ENCODE measurements at regions not wholly inside any gene's neighbourhood (a gene's known extent, or its start where the extent isn't known, plus 50 kb on each side); places are given as distances from the start of the nearest gene placed in this dataset.

DNA sequence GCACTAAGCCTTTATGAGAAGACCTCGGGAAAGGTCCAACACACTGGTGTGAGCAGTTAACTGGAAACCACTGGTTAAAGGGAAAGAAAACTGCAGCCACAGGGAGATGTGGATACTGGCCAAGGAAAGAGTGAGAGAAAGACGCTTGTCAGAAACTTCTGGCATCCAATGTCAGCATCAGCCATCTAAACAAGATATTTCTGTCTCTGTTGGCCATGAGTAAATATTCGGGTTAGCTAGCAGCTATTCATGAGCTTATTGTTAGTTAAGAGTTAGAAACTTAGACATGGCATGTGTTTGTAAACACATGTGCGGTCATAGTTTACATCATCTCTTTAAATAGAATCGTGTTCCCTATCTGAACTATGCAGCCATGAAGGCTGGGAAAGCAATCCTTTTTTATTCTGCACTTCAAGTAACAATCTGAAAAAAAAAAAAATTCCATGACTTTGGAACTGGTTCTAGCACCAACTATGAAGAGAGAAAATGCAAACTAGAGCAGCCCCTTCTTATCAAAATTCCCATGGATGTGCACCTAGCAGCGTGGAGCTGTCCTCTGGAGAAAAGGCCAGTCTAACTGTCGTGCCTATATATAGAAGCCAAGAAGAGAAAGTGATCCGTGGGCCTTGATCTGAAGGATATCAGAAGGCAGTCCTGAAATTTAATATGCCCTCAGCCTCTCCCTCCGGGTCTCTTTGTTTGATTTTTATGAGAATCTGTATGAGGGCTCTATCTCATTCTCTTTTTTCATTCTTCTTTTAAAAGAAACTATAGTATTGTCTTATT, 84.0 kb upstream of the RFX8 start:
- H3K36me3 ChIP-seq (ENCODE audit: control insufficient read depth in 2 of 4, insufficient read depth in 4 of 4, low read length in 3 of 4) = no peaks in the 10 kb centered on the region
- H3K23me2 ChIP-seq (ENCODE audit: low read depth, low read length) = no peaks in the 10 kb centered on the region
- H3K4me3 ChIP-seq (ENCODE audit: extremely low read depth in 1 of 4, insufficient read depth in 2 of 4, low read depth in 3 of 4, low read length in 4 of 4) = no peak overlapping the region
- no peak for FAIRE-seq
- no peaks in the 10 kb centered on the region for H3K4me1 ChIP-seq (replicated peaks in 1 of 4; ENCODE audit: control insufficient read depth in 3 of 4, insufficient read depth in 4 of 4, low read length in 3 of 4)
- no peak overlapping the region for H3K56ac ChIP-seq (replicated peaks; ENCODE audit: insufficient read length, low read depth, low read length)
- 89% methylated on average over 9 of the region's 9 CpGs; no CpG with 5 or more reads in 1 of the 2 experiments for WGBS, 2 experiments (ENCODE audit: extremely low coverage in 1 of 2, insufficient coverage in 1 of 2, insufficient read length in 1 of 2, insufficient replicate concordance in 2 of 2, low coverage in 1 of 2, low lambda C conversion rate in 2 of 2, missing lambda C conversion rate in 1 of 2)
- no peak overlapping the region for H3K18ac ChIP-seq (ENCODE audit: extremely low read depth, low read length)
- H3K9ac ChIP-seq (replicated peaks in 1 of 4; ENCODE audit: extremely low read depth in 1 of 4, low read depth in 3 of 4, low read length in 3 of 4) = no peak overlapping the region
- no peak overlapping the region for H3K14ac ChIP-seq (ENCODE audit: insufficient read length)
- no peak overlapping the region for H2BK120ac ChIP-seq (replicated peaks; ENCODE audit: low read depth, low read length)
- no peak overlapping the region for H3K4me2 ChIP-seq (ENCODE audit: insufficient read depth in 1 of 2, low read depth in 2 of 2, low read length in 2 of 2)
- H2AFZ ChIP-seq (ENCODE audit: low read length) = peak overlapping the region; percentile 32; the same call in 1 of the 2 replicates
- POLR2A ChIA-PET (ENCODE audit: partially characterized antibody) = no interaction called here
- no peaks in the 10 kb centered on the region for H3K27me3 ChIP-seq (replicated peaks in 1 of 4; ENCODE audit: control insufficient read depth in 3 of 4, extremely low read depth in 1 of 4, insufficient read depth in 3 of 4, low read length in 3 of 4)
- no peak overlapping the region for H2AK5ac ChIP-seq (ENCODE audit: low read depth, low read length)
- CTCF ChIA-PET (ENCODE audit: partially characterized antibody) = interaction anchor here (0.6 kb wide), 2 partner anchors 68 to 533 kb away, joined by 3 to 5 read pairs; no protein-coding TSS in a partner anchor
- no peak overlapping the region for H4K5ac ChIP-seq (ENCODE audit: insufficient read length, low read depth, low read length)
- H3K23ac ChIP-seq (ENCODE audit: insufficient read length) = no peak overlapping the region
- H2BK15ac ChIP-seq (ENCODE audit: low read length) = no peak overlapping the region
- H3K9me3 ChIP-seq (ENCODE audit: insufficient read depth in 2 of 2, low read depth in 1 of 2, low read length in 1 of 2) = no peaks in the 10 kb centered on the region
- no peak overlapping the region for H2BK5ac ChIP-seq (ENCODE audit: low read depth, low read length)
- no peak overlapping the region for H3K27ac ChIP-seq (ENCODE audit: low read depth, low read length)
- no peak for DNase-seq (ENCODE audit: low read depth in 1 of 2, low spot score in 2 of 2)
- no peaks in the 10 kb centered on the region for H4K20me1 ChIP-seq (replicated peaks in 1 of 2; ENCODE audit: control insufficient read depth in 1 of 2, insufficient read depth in 2 of 2, low read length in 2 of 2)
- H4K8ac ChIP-seq (ENCODE audit: extremely low read depth, insufficient read depth, low read length) = no peak overlapping the region
- no peak overlapping the region for H3K4ac ChIP-seq (replicated peaks; ENCODE audit: insufficient read length, low read depth, low read length)
- H2BK20ac ChIP-seq (ENCODE audit: low read length) = no peak overlapping the region
- H3K79me2 ChIP-seq (ENCODE audit: control insufficient read depth in 1 of 2, insufficient read depth in 2 of 2, low read length in 2 of 2) = no peaks in the 10 kb centered on the region
- H4K91ac ChIP-seq (replicated peaks; ENCODE audit: insufficient read length, low read length) = no peak overlapping the region
- H2BK12ac ChIP-seq (ENCODE audit: low read depth, low read length) = no peak overlapping the region
- H3K79me1 ChIP-seq (ENCODE audit: low read depth, low read length) = no peaks in the 10 kb centered on the region
- TF ChIP-seq KDM4A (IDR thresholded peaks at IDR 0.05; ENCODE audit: low read depth, low read length, severe bottlenecking) (no peak), FOSL1 (IDR thresholded peaks at IDR 0.05; ENCODE audit: insufficient read depth, low read depth, low read length) (no peak), EP300 (IDR thresholded peaks at IDR 0.05; ENCODE audit: borderline replicate concordance in 1 of 2, low read depth in 2 of 2, low read length in 2 of 2) (no peak), KDM1A (IDR thresholded peaks at IDR 0.05; ENCODE audit: borderline replicate concordance, low read length) (no peak), GABPA (IDR thresholded peaks at IDR 0.05; ENCODE audit: borderline replicate concordance, insufficient read depth, low read length) (no peak), TBP (IDR thresholded peaks at IDR 0.05; ENCODE audit: low read depth, low read length) (no peak), RBBP5 (IDR thresholded peaks at IDR 0.05; ENCODE audit: borderline replicate concordance, low read depth, low read length) (no peak), CBX5 (IDR thresholded peaks at IDR 0.05; ENCODE audit: low read depth, low read length) (no peak), ASH2L (IDR thresholded peaks at IDR 0.05; ENCODE audit: low read length) (no peak), CHD2 (IDR thresholded peaks at IDR 0.05; ENCODE audit: low read length) (no peak)
- TF ChIP-seq, protein P1, sequence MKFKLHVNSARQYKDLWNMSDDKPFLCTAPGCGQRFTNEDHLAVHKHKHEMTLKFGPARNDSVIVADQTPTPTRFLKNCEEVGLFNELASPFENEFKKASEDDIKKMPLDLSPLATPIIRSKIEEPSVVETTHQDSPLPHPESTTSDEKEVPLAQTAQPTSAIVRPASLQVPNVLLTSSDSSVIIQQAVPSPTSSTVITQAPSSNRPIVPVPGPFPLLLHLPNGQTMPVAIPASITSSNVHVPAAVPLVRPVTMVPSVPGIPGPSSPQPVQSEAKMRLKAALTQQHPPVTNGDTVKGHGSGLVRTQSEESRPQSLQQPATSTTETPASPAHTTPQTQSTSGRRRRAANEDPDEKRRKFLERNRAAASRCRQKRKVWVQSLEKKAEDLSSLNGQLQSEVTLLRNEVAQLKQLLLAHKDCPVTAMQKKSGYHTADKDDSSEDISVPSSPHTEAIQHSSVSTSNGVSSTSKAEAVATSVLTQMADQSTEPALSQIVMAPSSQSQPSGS (IDR thresholded peaks at IDR 0.05; ENCODE audit: low read length) = no peak

All from H1 (cell line).